ENCODE measurements at regions not wholly inside any gene's neighbourhood (a gene's known extent, or its start where the extent isn't known, plus 50 kb on each side); places are given as distances from the start of the nearest gene placed in this dataset.
"Not testable (repeated sequence)": the region's sequence is repeated elsewhere in the genome, so short reads cannot be mapped to it uniquely, and the experiment has no call there.

DNA sequence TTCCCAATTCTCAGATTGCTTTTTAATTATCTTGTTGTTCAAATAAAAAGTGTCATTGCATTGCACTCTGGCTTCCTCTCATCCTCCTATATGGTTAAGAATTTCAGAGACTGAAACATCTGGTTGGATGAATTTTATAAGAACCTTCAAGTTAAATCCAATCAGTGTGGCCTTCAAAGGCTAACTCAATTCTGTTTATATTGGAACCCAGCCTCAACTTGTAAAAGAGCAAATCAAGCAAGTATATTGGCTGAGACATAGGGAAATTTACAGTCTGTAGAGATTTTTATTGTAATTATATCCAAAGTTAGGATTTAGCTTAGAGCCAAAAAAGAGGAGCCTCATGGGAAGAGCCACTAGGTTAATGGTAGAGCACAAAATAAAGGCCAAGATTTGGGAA is 159.9 kb upstream of the FER start:
- DNase-seq (ENCODE audit: low read depth in 3 of 3), result no peak

DNA sequence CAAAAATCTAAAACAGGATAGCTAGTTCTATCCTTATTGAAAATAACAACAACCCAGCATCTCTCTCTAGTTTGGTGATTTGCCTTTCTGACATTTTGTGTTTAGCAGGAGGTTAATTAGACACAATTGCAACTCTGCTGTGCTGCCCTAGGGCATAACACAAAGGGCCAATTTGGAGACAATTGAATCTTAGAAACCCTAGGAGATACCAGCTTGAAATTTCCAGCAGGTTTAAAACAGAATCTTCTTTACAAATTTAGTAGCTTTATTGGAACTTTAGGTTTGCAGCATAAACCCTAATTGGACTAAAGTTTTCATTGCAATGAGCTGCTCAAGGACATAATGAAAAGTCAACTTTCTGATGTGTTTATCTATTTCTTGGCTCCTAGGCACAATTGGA is 166.7 kb upstream of the FER start:
- no peak for DNase-seq (ENCODE audit: low read depth in 3 of 3)

DNA sequence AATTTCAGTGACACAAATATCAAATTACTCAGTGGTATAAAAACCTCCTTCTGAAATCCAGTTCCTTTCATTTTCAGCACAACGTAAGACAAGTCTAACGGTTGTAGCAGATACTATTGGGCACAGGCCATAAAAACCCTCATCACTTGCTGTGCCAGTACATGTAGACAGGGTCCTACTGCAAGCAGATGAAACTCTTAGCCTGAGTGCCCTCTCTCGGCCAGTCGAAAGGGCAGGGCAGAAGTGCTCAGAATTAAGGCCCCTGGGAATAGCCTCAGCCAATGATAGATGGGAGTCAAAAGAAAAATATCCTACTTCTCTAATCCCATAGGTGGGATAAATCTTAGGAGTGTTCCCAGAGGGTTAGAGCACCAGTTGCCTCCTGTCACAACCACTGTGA is 168.5 kb upstream of the FER start:
- DNase-seq (ENCODE audit: low read depth in 3 of 3), result no peak

DNA sequence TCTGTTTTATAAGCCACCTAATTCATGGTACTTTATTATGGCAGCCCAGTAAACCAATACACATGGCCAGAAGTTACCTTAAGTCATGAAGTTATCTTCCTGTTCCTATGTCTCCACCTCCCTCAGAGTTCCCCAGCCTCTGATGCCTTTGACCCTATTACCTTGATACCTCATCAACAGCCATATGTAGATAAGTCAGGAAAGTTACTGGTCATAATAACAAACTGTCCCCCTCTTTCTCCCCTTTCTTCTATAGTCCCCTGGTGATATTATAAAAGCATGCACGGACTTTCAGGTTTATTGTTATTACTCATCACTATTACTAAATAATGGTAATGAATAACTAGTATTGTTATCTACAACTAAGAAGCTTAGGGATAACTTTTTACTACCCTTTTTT is 168.9 kb upstream of the FER start:
- no peak for DNase-seq (ENCODE audit: low read depth in 3 of 3)

DNA sequence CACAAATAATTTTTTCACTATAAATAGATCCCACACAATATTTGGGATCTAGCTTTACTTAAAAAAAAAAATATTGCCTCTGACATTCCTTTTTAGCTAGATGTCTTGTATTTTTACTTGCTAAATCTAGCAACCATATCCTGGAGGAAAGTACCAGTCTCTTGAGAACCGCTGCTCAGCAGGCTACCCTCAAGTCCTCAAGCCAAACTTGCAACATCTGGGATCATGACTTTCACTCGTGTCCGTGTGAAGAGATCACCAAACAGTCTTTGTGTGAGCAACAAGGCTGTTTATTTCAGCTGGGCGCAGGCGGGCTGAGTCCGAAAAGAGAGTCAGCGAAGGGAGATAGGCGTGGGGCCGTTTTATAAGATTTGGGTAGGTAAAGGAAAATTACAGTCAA is 180.3 kb upstream of the FER start:
- DNase-seq (ENCODE audit: low read depth in 3 of 3), result no peak

DNA sequence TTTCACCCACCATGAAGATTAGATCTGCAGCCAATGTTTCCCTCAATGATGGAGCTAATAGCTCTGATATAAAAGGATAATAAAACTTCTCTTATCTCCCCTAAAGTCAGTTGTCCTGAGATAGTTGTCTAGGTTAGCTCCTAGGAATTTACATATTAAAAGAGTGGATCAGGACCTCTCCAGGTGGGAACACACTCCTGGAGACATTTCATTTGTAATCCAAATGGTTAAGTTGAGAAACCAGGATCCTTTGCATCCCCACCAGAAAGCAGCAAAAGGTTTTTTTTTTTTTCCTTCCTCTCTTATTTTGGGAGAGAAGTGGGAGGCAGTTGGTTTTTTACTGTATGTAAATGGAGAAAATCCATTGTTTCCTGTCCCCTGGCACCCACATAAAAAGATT is 182.5 kb upstream of the FBXL17 start:
- DNase-seq (ENCODE audit: low read depth in 3 of 3), result no peak

DNA sequence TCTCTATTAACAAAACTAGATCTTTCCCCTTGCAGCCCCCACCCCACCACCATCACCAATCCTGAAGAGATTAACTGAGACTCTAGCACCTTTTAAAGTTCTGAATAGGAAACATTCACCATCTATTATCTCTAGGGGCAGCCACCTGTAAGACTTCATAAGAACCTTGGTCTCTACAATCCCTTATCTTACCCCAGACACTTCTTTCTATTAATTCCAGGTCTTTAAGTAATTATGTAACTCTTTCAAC is 180.2 kb upstream of the FBXL17 start:
- no peak for DNase-seq (ENCODE audit: low read depth in 3 of 3)

DNA sequence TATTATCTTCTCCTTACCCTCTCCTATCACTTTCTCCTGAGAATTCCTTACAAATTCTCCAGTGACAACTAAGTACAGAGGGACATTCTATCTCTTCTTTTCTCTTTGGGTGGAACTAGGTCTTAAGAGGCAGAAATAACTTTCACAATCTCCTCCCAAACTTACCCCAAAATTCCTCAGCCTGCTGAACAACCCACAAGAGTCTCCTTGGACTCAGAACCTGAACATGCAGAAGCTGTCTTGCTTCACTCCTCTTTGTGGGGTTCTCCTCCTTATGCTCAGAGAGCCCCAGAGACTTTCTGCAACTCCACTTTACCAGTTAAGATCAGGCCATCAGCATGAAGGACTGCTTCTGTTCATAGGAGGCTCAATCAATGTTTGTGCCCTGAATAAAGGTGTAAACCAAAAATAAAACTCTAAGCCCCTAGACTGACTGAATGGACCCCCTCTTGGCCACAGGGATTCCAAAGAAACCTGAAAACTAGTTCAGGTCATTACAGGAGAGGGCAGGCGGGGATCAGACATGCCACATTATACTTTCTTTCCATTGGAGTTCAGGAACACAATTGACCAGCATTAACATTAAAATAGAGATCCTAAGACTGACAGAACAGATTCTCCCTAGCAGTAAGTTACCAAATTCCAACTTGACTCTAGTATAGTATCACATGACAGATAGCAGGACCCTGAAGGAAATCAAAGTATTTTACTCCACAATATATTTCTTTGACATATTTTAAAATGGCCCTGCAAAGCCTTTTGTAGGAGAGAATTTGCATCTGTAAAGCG is 179.7 kb upstream of the FBXL17 start:
- no peak for DNase-seq (ENCODE audit: low read depth in 3 of 3)

DNA sequence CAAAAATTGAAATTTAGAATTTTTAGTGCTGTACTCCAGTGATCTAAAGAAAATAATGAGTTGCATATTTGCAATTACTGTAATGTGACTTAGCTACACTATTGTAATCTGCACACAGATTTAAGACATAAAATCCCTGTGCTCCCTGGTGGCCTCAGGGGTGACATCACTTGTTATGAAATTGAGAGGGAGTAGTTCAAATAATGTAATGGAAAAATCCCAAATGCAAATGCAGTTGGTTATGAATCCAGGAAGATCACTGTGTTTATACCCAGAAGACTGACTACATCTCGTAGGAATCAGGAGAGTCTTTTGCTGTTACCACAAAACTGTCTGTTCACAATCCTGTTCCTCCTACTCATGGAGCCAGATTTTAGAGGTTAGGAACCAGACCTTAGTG is 178.7 kb upstream of the FBXL17 start:
- no peak for DNase-seq (ENCODE audit: low read depth in 3 of 3)

DNA sequence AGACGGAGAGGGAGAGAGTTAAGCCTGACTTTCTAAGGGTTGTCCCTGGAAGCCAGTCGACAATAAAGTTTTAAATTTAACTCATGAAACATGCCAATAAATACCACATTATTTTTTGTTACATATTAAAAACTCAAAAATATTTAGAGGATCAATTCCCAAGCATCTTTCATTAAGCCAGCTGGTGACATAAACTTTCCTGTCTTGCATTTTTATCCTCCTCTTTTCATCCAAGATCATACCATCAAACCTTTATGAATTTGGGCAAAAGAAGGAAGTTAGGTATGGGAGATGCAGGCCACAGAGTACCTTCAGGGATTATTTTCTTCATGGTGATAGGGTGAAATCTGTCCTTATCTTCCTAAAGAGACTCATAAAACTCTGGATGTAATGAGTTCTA is 178.3 kb upstream of the FBXL17 start:
- DNase-seq (ENCODE audit: low read depth in 3 of 3), result no peak

DNA sequence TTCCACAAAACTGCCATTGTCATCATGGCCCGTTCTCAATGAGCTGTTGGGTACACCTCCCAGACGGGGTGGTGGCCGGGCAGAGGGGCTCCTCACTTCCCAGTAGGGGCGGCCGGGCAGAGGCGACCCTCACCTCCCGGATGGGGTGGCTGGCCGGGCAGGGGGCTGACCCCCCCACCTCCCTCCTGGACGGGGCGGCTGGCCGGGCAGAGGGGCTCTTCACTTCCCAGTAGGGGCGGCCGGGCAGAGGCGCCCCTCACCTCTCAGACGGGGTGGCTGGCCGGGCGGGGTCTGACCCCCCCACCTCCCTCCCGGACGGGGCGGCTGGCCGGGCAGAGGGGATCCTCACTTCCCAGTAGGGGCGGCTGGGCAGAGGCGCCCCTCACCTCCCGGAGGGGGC is 176.9 kb upstream of the FBXL17 start:
- DNase-seq (ENCODE audit: low read depth in 3 of 3), result not testable (repeated sequence)

DNA sequence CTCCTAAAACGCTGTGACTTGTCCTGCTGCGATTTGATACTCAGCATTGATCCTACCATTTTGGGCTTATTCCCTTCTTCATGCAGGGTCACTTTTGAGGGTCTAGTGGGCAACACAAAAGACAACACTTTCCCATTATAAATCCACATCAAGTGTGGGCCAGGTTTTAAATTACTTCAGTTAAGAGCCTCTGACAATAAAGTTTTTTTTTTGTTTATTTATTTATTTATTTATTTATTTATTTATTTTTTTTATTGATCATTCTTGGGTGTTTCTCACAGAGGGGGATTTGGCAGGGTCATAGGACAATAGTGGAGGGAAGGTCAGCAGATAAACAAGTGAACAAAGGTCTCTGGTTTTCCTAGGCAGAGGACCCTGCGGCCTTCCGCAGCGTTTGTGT is 176.2 kb upstream of the FBXL17 start:
- DNase-seq (ENCODE audit: low read depth in 3 of 3), result not testable (repeated sequence)

DNA sequence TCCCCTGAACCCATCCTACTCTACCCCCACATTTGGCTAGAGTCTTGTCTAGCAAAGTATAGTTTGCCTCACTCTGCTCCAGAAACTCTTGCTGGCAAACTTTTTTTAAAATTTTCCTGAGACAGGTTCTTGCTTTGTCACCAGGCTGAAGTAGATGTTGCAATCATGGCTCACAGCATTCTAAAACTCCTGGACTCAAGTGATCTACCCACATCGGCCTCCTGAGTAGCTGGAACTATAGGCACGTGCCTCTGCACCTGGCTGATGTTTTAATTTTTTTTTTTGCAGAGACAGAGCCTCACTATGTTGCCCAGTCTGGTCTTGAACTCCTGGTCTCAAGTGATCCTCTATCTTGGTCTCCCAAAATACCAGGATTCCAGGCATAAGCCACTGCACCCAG is 175.8 kb upstream of the FBXL17 start:
- no peak for DNase-seq (ENCODE audit: low read depth in 3 of 3)

DNA sequence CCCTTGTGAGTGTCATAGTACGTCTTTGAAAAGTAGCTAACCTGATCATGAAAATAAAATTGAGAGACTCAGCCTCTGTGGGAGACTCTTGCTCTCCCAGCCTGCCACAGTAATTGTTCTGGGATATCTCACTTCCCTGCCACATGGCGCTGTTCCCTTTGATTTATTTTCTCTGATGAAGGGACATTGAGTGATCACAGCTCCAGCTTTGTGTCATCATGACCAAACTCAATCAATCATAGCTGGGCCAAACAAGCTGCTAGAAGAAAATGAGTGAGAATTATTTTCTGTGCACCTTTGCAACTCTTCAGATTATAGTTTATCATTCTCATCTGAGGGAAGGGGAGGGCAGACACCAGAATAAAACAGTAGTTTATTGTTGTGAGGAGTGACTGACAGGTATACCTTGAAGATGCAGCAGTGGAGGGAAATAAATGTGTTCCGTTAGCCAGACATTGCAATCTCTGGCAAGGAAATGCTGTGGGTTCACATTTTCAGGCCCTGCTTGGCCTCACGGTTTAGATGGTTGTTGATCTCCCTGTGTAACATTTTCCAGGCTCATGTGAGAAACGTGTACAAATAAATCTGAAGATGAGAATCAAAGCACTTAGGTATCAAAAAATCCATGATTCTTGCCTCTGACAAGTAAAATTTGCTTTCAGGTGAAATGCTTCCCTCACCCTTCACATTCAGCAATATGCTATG is 174.7 kb upstream of the FBXL17 start:
- no peak for DNase-seq (ENCODE audit: low read depth in 3 of 3)

DNA sequence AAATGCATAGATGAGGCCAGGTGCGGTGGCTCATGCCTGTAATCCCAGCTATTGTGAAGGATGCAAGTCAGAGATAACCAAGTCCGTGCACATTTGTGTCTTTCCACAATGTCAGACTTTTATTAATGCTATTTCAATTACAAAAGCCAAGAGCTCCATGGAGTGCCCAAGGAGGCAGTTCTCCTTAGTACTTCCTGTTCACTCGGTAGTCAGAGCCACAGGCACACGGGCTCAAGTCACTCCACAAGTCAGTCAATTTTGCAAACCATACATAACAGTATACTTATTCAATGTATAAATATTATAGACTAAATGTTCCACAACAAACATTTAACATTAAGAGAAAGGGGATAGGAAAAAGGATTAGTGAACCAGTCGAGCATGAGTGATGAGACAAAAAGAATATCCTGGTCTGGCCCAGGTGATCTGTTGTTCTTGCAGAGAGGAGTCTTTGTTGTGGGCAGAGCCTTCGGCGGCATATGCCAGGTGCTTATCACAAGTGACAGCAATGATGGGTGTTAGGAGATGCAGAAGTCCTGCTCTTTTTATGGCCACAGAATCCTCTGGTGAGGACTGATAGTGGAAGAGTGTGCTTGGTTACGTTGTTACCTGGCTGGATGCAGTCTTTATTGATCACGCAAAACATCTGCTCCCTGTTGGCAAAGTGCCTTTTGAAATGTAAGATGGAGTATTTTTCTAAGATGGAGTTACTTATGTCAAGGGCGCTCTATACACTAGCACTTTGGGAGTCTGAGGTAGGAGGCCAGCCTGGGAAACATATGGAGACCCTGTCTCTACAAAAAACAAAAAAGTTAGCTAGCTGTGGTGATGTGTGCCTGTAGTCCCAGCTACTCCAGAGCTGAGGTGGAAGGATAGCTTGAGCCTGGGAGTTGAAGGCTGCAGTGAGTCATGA is 167.0 kb upstream of the FBXL17 start:
- DNase-seq (ENCODE audit: low read depth in 3 of 3), result no peak

DNA sequence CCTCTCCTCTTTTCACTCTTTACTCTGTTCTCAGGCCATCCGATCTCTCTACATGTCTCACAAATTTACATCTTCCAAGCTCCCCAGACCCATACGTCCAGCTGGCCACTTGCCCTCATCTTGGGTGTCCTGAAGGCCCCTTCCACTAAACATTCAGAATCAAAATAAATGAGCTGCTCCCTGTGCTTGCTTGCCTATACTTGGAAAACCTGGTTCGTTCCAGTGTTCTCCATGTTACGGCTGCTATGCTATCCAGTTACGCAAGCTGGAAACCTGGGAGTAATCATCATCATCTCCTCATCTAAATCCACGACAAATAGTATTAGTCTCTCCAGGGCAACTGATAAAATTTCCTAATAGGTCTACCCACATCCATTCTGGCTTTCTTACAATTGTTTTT is 165.0 kb upstream of the FBXL17 start:
- DNase-seq (ENCODE audit: low read depth in 3 of 3), result no peak

DNA sequence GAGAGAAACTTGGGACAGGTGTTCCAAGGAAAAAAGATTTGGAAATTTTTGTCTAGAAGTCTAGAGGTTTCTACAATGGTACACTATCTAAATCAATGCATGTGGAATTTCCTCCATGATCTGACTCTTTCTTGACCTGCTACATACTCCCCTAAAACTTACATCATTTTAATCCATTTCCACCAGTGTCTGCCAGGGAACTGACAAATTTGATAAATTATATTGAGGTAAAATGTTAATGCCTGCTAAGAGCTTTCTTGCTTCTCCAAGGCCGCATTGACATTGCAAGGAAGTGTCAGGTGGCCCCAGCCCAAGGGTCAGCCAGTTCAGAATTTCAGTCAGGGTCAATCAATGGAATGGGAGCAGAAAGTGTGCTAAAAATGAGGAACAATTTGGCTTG is 163.4 kb upstream of the FBXL17 start:
- no peak for DNase-seq (ENCODE audit: low read depth in 3 of 3)

DNA sequence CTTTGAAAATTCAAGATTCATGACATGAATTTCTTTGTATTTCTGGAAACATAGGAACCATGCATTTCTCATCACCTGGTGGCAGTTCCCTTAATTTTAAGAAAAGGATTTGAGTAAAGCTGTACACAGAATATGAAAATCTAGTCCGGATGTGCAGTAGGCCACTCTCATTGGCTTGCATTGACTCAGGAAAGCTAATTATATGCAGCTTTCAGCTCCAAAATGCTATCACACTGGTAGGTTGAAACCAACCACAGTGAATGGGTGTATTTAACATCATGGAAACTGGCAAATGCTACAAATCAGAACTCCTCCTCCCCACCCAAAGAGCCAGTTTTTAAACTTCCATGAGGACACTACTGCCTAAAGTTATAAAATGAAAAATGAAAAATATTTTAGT is 161.6 kb upstream of the FBXL17 start:
- no peak for DNase-seq (ENCODE audit: low read depth in 3 of 3)

DNA sequence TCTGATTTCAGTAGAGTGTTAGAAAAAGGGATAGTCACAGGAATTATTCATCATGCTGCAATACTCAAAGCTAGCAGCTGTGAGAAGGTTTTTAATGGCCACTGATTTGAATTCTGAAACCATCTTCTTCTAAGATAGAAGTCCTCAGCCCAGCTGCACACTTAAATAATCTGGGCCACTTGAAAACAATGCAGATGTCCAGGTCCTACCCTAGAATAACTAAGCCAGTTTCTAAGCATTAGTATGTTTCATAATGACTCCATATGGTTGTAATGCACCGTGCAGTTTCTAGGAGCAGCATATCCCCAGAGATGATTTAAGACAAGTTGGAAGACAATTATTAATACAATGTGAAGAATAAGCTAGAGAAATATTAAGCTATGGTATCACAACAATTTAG is 159.9 kb upstream of the FBXL17 start:
- DNase-seq (ENCODE audit: low read depth in 3 of 3), result no peak

DNA sequence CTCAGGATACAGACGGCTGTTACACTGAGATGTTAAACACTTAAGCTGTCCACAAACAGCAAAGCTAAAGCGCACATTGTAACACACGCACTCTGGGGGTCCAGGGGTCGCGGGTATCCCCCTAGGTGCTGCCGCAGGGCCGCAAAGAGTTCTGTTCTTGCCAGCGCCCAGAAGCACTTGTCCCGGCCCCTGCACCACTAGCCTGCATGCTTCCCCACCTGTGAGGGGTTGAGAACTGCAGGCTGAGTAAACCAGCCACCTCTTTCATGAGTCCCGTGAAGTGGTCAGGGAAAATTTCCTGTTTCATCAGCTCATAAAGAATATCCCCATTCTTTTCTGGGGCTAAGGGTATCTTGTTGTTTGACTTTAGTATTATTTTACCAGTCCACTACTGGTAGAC is 154.4 kb upstream of the FBXL17 start:
- no peak for DNase-seq (ENCODE audit: low read depth in 3 of 3)

DNA sequence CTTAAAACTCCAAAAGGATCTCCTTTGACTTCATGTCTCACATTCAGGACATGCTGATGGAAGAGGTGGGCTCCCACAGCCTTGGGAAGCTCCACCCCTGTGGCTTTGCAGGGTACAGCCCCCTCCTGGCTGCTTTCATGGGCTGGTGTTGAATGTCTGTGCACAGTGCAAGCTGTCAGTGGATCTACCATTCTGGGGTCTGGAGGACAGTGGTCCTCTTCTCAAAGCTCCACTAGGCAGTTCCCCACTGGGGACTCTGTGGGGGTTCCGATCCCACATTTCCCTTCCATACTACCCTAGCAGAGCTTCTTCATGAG is 150.2 kb upstream of the FBXL17 start:
- DNase-seq (ENCODE audit: low read depth in 3 of 3), result not testable (repeated sequence)

DNA sequence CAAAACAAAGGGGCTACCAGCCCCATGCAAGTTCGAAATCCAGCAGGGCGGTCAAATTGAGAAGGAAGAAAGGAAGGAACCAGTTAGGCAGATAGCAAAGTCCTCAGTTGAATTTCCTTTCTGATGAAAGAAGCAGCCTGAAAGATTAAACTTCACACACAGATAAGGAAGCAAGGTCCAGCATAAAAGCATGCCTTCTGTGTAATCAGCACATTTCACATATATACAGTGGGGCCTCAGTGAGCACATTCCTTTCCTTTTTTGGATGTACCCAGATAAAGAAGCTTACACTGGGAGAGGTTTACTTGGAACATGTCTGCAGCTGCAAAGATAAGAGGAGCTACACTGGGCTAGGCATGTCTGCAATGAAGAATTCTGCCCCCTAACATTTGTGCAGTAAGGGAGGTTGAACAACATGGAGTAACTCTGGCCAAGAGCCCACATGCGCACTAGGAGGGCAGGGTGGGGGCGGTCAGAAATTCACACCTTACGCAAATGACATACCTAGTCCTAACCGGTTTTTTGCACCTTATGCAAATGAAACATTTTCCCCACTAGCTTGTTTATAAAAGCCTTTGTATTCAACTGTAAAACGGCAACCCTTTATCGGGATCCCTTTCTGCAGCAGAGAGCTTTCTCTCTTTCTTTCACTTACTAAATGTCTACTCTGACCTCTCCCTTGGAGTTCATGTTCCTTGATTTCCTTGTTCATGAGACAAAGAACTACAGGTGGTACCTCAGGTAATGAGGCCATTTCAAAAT is 149.7 kb upstream of the FBXL17 start:
- DNase-seq (ENCODE audit: low read depth in 3 of 3), result no peak

All from stimulated activated CD4-positive, alpha-beta T cell treated with anti-CD3 and anti-CD28 coated beads, TNF-alpha, amount 100 ng/mL, for 24 hours (primary cell).